Ishikawa (cell line): ENCODE measurements at regions not wholly inside any gene's neighbourhood (a gene's known extent, or its start where the extent isn't known, plus 50 kb on each side); places are given as distances from the start of the nearest gene placed in this dataset.

Source experiments
- MAX ChIP-seq: IDR thresholded peaks from 2 replicates; pipeline ENCODE4 v1.6.1; 2012
- RAD21 ChIP-seq: IDR thresholded peaks from 2 replicates; pipeline ENCODE4 v1.6.1; 2012; ENCODE audit warnings: low read depth
- REST ChIP-seq: IDR thresholded peaks from 2 replicates; pipeline ENCODE4 v1.6.1; 2012; ENCODE audit warnings: low read depth, mild to moderate bottlenecking
- YY1 ChIP-seq: IDR thresholded peaks from 2 replicates; pipeline ENCODE4 v1.6.1; 2012; ENCODE audit warnings: low read depth
- ZBTB7A ChIP-seq: IDR thresholded peaks from 2 replicates; pipeline ENCODE4 v1.6.1; 2012; ENCODE audit warnings: low read depth

GRCh38 chr18:38633333-38633732, 1067.7 kb upstream of the CELF4 start:
- no peak for TF ChIP-seq RAD21
- no peak for TF ChIP-seq YY1
- no peak for TF ChIP-seq ZBTB7A
- TF ChIP-seq REST = no peak
- TF ChIP-seq MAX = no peak
